CD8-positive, alpha-beta memory T cell (primary cell): ENCODE measurements at regions not wholly inside any gene's neighbourhood (a gene's known extent, or its start where the extent isn't known, plus 50 kb on each side); places are given as distances from the start of the nearest gene placed in this dataset.
"Not testable (repeated sequence)": the region's sequence is repeated elsewhere in the genome, so short reads cannot be mapped to it uniquely, and the experiment has no call there.

Source experiments
- CTCF ChIA-PET: fragments of 350-600 bp; sonication (Branson Sonifier 250); formaldehyde crosslinking; loops from one replicate; lab custom pipeline; 2021; ENCODE audit warnings: antibody characterized with exemption; lab: Charles Lee
- POLR2A ChIA-PET: fragments of 350-600 bp; sonication (Branson Sonifier 250); formaldehyde crosslinking; loops from one replicate; lab custom pipeline; 2021; ENCODE audit warnings: antibody characterized with exemption; lab: Charles Lee
- DNase-seq, 5 donors: peaks; one replicate each; pipeline versions ENCODE4 v3.0.0 to v3.0.0-alpha.2; 2020 to 2022; ENCODE audit warnings: mixed read lengths in 1 of 5
- H3K27ac ChIP-seq: one replicate; pipeline ENCODE4 v1.7.0; 2013; ENCODE audit warnings: low read depth, mild to moderate bottlenecking, low read length, moderate library complexity
- H3K27me3 ChIP-seq: 2 replicates; pipeline ENCODE4 v1.7.0; 2013; ENCODE audit warnings: low read length, mild to moderate bottlenecking; ENCODE audit not compliant: insufficient read depth, poor library complexity, severe bottlenecking
- H3K36me3 ChIP-seq: 2 replicates; pipeline ENCODE4 v1.7.0; 2013; ENCODE audit warnings: mild to moderate bottlenecking, low read length, moderate library complexity; ENCODE audit not compliant: insufficient read depth
- H3K4me1 ChIP-seq: 2 replicates; pipeline ENCODE4 v1.7.0; 2013; ENCODE audit warnings: mild to moderate bottlenecking, low read length, moderate library complexity; ENCODE audit not compliant: insufficient read depth
- H3K4me3 ChIP-seq: 2 replicates; pipeline ENCODE4 v1.7.0; 2013; ENCODE audit warnings: mild to moderate bottlenecking, low read length
- H3K9me3 ChIP-seq: 2 replicates; pipeline ENCODE4 v1.7.0; 2013; ENCODE audit warnings: mild to moderate bottlenecking, low read length
- H3K27ac Mint-ChIP-seq, 8 donors: one replicate each; pipeline ENCODE4 v1.8.0; 2020 to 2021; ENCODE audit warnings: mixed read lengths in 8 of 8, mild to moderate bottlenecking in 6 of 8, inconsistent platforms in 3 of 8, moderate library complexity in 3 of 8
- H3K27me3 Mint-ChIP-seq, 2 donors: one replicate each; pipeline ENCODE4 v1.8.0; 2020 to 2021; ENCODE audit warnings: mixed read lengths in 2 of 2, mild to moderate bottlenecking in 1 of 2, moderate library complexity in 1 of 2
- H3K36me3 Mint-ChIP-seq, 3 donors: one replicate each; pipeline ENCODE4 v1.8.0; 2020 to 2021; ENCODE audit warnings: mixed read lengths in 3 of 3, inconsistent platforms in 1 of 3, mild to moderate bottlenecking in 1 of 3
- H3K4me1 Mint-ChIP-seq, 3 donors: one replicate each; pipeline ENCODE4 v1.8.0; 2020 to 2021; ENCODE audit warnings: mixed read lengths in 3 of 3, inconsistent platforms in 1 of 3, mild to moderate bottlenecking in 1 of 3
- H3K4me3 Mint-ChIP-seq, 7 donors: one replicate each; pipeline ENCODE4 v1.8.0; 2020 to 2021; ENCODE audit warnings: mixed read lengths in 7 of 7, mild to moderate bottlenecking in 6 of 7, moderate library complexity in 4 of 7, inconsistent platforms in 2 of 7
- H3K9me3 Mint-ChIP-seq, 5 donors: one replicate each; pipeline ENCODE4 v1.8.0; 2020 to 2022; ENCODE audit warnings: mixed read lengths in 5 of 5, mild to moderate bottlenecking in 3 of 5, moderate library complexity in 2 of 5, inconsistent platforms in 1 of 5

GRCh38 chr3:38964204-38964603 is 87.5 kb downstream of the SCN11A start:
- ChIA-PET CTCF (interaction anchor here (1.3 kb wide), 1 partner anchor 10 kb away, joined by 3 read pairs; no protein-coding TSS in a partner anchor), POLR2A (no interaction called here)
- Mint-ChIP-seq H3K4me3 (no peak overlapping the region), H3K9me3 (no peaks in the 10 kb centered on the region), H3K36me3 (no peaks in the 10 kb centered on the region), H3K27ac (no peak overlapping the region), H3K4me1 (peaks cover 0 to 10% (median 0%) of the 10 kb centered on the region in 3 donors), H3K27me3 (peaks cover 6% of the 10 kb centered on the region in 2 donors)
- no peak overlapping the region for H3K4me3 ChIP-seq
- no peaks in the 10 kb centered on the region for H3K9me3 ChIP-seq
- H3K4me1 ChIP-seq = no peaks in the 10 kb centered on the region
- H3K27me3 ChIP-seq = no peaks in the 10 kb centered on the region
- no peaks in the 10 kb centered on the region for H3K36me3 ChIP-seq
- DNase-seq = no peak
- H3K27ac ChIP-seq = no peak overlapping the region

DNA sequence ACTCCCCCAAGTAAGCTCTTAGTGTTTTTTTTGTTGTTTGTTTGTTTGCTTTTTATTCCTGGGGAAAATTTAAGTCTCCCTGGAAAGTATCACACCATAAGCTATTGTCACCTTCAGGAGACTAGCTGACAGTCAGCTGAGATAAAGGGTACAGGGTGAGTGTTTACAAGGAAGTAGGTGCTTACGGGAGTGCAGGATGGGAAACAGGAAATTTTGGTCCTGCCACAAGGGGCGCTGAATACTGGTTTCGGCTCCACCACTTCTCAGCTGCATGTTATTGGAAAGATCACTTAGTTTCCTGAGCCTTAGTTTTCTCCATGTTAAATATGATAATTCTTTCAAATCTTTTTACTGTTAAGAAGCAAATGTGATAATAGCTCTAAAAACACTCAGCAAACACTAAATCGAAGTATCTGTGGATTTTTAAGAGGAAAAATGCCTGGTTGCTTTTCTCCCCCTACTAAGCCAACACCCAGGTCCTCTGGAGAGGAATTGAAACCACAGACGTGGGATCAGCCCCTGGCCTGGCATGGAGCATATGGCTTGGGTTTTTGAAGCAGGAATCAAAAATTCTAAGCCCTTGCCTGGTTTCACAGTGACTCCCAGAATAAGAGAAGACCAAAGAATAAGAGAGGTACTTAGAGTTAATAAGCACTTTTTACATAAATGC is 90.7 kb downstream of the SCN11A start:
- H3K27ac Mint-ChIP-seq = no peak overlapping the region

DNA sequence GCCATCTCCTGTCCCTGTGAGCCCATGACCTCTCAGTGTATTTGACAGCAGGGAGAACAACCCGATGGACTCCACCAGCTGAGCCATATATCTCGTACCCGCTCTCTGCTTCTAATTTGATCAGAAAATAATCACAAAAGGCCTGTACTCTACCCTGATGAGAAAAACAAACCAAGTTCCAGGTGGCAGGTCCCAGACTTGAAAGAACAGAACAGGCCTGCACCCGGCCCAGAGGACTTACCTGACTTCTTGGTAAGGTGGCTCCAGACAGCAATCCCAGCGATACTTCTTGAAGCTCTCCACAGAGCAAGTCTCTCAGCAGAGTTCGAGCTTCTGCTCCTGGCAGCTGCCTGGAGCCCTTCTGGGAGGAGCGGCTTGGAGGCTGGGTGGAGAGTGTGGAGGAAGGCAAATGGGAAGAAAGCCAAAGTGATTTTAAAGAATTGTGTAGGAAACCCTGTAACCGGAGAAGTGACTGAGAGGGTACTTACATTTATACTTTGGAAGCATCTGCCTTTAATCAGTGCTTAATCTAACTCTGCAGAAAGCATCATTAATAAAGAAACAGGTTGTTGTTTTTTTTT is 91.6 kb downstream of the SCN11A start:
- ChIA-PET POLR2A (no interaction called here), CTCF (interaction anchor here (1.4 kb wide), 1 partner anchor 439 kb away, joined by 4 read pairs; no protein-coding TSS in a partner anchor)
- H3K27me3 ChIP-seq = no peaks in the 10 kb centered on the region
- H3K4me1 Mint-ChIP-seq = peaks cover 0 to 10% (median 0%) of the 10 kb centered on the region in 3 donors
- no peak overlapping the region for H3K4me3 ChIP-seq
- H3K27me3 Mint-ChIP-seq = peaks cover 0 to 2% of the 10 kb centered on the region in 2 donors
- H3K9me3 ChIP-seq = no peaks in the 10 kb centered on the region
- no peak overlapping the region for H3K27ac ChIP-seq
- no peaks in the 10 kb centered on the region for H3K4me1 ChIP-seq
- H3K9me3 Mint-ChIP-seq = no peaks in the 10 kb centered on the region
- no peak overlapping the region for H3K4me3 Mint-ChIP-seq
- no peaks in the 10 kb centered on the region for H3K36me3 Mint-ChIP-seq
- no peak for DNase-seq
- no peaks in the 10 kb centered on the region for H3K36me3 ChIP-seq
- no peak overlapping the region for H3K27ac Mint-ChIP-seq

More for the DNA sequence above, 90.7 kb downstream of the SCN11A start:
- Mint-ChIP-seq H3K4me3 (no peak overlapping the region), H3K4me1 (peaks cover 0 to 10% (median 0%) of the 10 kb centered on the region in 3 donors), H3K36me3 (no peaks in the 10 kb centered on the region), H3K27me3 (peaks cover 0 to 2% of the 10 kb centered on the region in 2 donors), H3K9me3 (no peaks in the 10 kb centered on the region)
- H3K36me3 ChIP-seq = no peaks in the 10 kb centered on the region
- H3K27me3 ChIP-seq = no peaks in the 10 kb centered on the region
- no peak for DNase-seq
- ChIA-PET POLR2A (no interaction called here), CTCF (interaction anchor here (1.4 kb wide), 1 partner anchor 440 kb away, joined by 4 read pairs; no protein-coding TSS in a partner anchor)
- H3K9me3 ChIP-seq = no peaks in the 10 kb centered on the region
- no peak overlapping the region for H3K27ac ChIP-seq
- H3K4me3 ChIP-seq = no peak overlapping the region
- no peaks in the 10 kb centered on the region for H3K4me1 ChIP-seq

DNA sequence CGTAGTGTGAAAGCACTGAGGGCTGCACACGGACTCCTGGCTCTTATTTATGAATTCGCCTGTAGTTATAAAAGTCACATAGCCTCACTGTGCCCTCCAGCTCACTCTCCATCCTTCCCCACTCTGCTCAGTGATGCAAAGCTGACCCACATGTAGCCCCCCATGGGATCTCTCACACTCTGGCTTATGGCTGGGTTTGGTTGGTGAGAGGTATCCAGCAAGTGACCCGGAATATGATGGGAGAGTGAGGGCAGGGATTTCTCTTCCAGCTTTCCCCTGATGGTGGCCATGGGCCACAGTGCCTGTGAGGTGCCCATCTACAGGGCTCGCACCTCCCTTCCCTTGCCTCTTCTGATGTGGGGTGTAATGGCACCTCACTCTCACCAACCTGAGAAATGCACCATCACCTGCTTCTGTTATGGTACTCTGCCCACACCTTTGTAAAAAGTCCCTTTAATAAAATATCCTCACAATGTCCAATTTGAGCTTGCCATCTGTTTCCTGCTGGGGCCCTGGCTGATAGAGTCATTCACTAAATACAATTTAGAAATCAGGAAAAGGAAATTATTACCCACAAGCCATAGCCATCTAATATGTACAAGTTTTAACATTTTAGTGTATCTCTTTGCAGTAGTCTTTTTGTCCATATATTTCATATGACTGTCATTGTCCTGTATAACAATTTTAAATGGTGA is 93.6 kb downstream of the SCN11A start:
- Mint-ChIP-seq H3K27ac (no peak overlapping the region), H3K4me1 (peaks cover 0 to 10% (median 0%) of the 10 kb centered on the region in 3 donors), H3K4me3 (peak overlapping the region in 1 of 7 donors; percentile 56), H3K27me3 (peaks cover 3 to 11% of the 10 kb centered on the region in 2 donors), H3K36me3 (no peaks in the 10 kb centered on the region), H3K9me3 (no peaks in the 10 kb centered on the region)
- no peaks in the 10 kb centered on the region for H3K36me3 ChIP-seq
- H3K4me3 ChIP-seq = no peak overlapping the region
- ChIA-PET POLR2A (no interaction called here), CTCF (no interaction called here)
- no peaks in the 10 kb centered on the region for H3K27me3 ChIP-seq
- H3K27ac ChIP-seq = no peak overlapping the region
- no peaks in the 10 kb centered on the region for H3K9me3 ChIP-seq
- DNase-seq = no peak
- no peaks in the 10 kb centered on the region for H3K4me1 ChIP-seq

- H3K27me3 ChIP-seq = no peaks in the 10 kb centered on the region
- CTCF ChIA-PET = no interaction called here
- H3K36me3 ChIP-seq = no peaks in the 10 kb centered on the region
- POLR2A ChIA-PET = no interaction called here
- H3K9me3 Mint-ChIP-seq = no peaks in the 10 kb centered on the region
- no peak overlapping the region for H3K4me3 ChIP-seq
- no peak overlapping the region for H3K4me3 Mint-ChIP-seq
- H3K4me1 Mint-ChIP-seq = peaks cover 0 to 10% (median 0%) of the 10 kb centered on the region in 3 donors
- no peaks in the 10 kb centered on the region for H3K9me3 ChIP-seq
- H3K27me3 Mint-ChIP-seq = peaks cover 8 to 19% of the 10 kb centered on the region in 2 donors
- no peaks in the 10 kb centered on the region for H3K4me1 ChIP-seq
- no peaks in the 10 kb centered on the region for H3K36me3 Mint-ChIP-seq
- H3K27ac ChIP-seq = no peak overlapping the region
- DNase-seq = no peak
- H3K27ac Mint-ChIP-seq = no peak overlapping the region
Measured at GRCh38 chr3:38957296-38957695, 94.4 kb downstream of the SCN11A start.

GRCh38 chr3:38952721-38953120 is 99.0 kb downstream of the SCN11A start:
- Mint-ChIP-seq H3K4me3 (no peak overlapping the region), H3K27me3 (peaks cover 8 to 26% of the 10 kb centered on the region in 2 donors), H3K9me3 (no peaks in the 10 kb centered on the region), H3K4me1 (no peaks in the 10 kb centered on the region), H3K36me3 (no peaks in the 10 kb centered on the region), H3K27ac (no peak overlapping the region)
- ChIA-PET CTCF (interaction anchor here (0.7 kb wide), 1 partner anchor 11 kb away, joined by 4 read pairs; no protein-coding TSS in a partner anchor), POLR2A (no interaction called here)
- Histone ChIP-seq H3K9me3 (no peaks in the 10 kb centered on the region), H3K4me3 (no peak overlapping the region), H3K36me3 (no peaks in the 10 kb centered on the region), H3K4me1 (no peaks in the 10 kb centered on the region), H3K27ac (no peak overlapping the region), H3K27me3 (no peaks in the 10 kb centered on the region)
- no peak for DNase-seq

DNA sequence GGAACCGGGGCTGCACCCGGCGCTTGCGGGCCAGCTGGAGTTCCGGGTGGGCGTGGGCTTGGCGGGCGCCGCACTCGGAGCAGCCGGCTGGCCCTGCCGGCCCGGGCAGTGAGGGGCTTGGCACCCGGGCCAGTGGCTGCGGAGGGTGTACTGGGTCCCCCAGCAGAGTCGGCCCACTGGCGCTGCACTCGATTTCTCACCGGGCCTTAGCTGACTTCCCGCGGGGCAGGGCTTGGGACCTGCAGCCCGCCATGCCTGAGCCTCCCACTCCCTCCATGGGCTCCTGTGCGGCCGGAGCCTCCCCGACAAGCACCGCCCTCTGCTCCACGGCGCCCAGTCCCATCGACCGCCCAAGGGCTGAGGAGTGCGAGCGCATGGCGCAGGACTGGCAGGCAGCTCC is 100.6 kb downstream of the SCN11A start:
- DNase-seq, POLR2A ChIA-PET, H3K4me1 ChIP-seq, H3K9me3 ChIP-seq, H3K27me3 ChIP-seq, H3K4me3 Mint-ChIP-seq, H3K4me1 Mint-ChIP-seq, H3K27ac Mint-ChIP-seq, H3K27ac ChIP-seq, H3K4me3 ChIP-seq, H3K9me3 Mint-ChIP-seq, H3K36me3 Mint-ChIP-seq, CTCF ChIA-PET, H3K36me3 ChIP-seq: not testable (repeated sequence)
- peaks cover 8 to 26% of the 10 kb centered on the region in 2 donors for H3K27me3 Mint-ChIP-seq

GRCh38 chr3:38950581-38950980 is 101.2 kb downstream of the SCN11A start:
- Mint-ChIP-seq H3K27me3 (peaks cover 8 to 26% of the 10 kb centered on the region in 2 donors), H3K9me3 (no peaks in the 10 kb centered on the region), H3K4me1 (no peaks in the 10 kb centered on the region), H3K36me3 (no peaks in the 10 kb centered on the region), H3K4me3 (no peak overlapping the region), H3K27ac (no peak overlapping the region)
- H3K4me3 ChIP-seq = no peak overlapping the region
- no peaks in the 10 kb centered on the region for H3K27me3 ChIP-seq
- H3K9me3 ChIP-seq = no peaks in the 10 kb centered on the region
- CTCF ChIA-PET = no interaction called here
- H3K36me3 ChIP-seq = no peaks in the 10 kb centered on the region
- POLR2A ChIA-PET = no interaction called here
- no peak for DNase-seq
- no peak overlapping the region for H3K27ac ChIP-seq
- no peaks in the 10 kb centered on the region for H3K4me1 ChIP-seq
